NCI-H187 treated with DMSO at 0.1 percent for 48 hours (cell line): ENCODE measurements at regions not wholly inside any gene's neighbourhood (a gene's known extent, or its start where the extent isn't known, plus 50 kb on each side); places are given as distances from the start of the nearest gene placed in this dataset.

Experiments
- DNase-seq: peaks from one replicate; lab custom pipeline; 2025; lab: John Stamatoyannopoulos, UW

GRCh38 chr1:88376421-88376820 lies 307.7 kb upstream of the PKN2 start:
- DNase-seq: no peak

DNA sequence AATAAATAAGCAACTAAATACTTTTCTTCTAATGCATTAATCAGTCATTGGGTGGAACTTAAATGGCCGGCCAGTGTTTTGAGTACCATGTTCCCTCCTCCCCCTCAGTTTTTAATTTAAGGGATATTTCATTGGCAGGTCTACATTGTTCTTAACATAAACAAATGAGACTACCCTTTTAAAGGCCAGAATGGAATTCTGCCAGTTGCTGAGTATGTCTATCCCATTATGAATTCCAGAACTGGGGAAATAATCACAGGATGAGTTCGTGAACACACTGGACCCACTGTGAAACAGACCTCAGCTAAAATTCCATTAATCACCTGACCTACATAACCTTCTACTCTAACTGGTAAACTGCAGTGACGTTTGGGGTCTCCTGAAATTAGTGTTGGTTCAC lies 305.5 kb upstream of the PKN2 start:
- no peak for DNase-seq

GRCh38 chr1:88394958-88395357 lies 289.1 kb upstream of the PKN2 start:
- DNase-seq: no peak

DNA sequence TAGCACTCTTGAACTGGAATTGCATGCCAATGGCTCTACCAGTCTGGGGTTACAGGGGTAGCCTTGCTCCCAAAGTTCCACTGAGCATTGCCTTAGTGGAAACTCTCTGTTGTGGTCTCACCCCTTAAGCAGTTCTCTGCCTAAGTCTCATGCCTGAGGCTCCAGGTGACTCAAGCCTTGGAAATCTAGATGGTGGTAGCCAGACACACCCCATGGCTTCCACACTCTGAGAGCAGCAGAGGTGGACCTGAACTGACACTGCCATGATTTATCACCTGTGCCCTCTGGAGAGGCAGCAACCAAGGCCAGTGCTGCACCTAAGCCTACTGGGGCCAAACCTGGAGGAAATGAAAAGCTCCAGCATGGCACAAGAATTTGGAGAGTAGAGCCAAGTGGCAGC lies 285.7 kb upstream of the PKN2 start:
- no peak for DNase-seq

DNA sequence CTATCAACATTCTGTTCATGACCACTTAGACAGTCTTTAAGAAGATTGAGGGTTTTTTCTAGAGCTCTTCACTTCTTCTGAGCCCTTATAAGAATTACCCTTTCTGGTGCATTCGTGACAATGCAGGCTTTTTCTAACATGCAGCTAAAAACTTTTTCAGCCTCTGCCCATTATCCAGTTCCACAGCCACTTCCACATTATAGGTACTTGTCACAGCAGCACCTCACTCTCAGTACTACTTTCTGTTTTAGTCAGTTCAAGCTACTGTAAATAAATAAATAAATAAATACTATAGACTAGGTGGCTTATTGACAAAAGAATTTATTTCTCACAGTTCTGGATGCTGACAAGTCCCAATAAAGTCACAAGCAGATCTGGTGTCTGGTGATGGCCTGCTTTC lies 284.4 kb upstream of the PKN2 start:
- DNase-seq: no peak

GRCh38 chr1:88401313-88401712 lies 282.8 kb upstream of the PKN2 start:
- DNase-seq: no peak

DNA sequence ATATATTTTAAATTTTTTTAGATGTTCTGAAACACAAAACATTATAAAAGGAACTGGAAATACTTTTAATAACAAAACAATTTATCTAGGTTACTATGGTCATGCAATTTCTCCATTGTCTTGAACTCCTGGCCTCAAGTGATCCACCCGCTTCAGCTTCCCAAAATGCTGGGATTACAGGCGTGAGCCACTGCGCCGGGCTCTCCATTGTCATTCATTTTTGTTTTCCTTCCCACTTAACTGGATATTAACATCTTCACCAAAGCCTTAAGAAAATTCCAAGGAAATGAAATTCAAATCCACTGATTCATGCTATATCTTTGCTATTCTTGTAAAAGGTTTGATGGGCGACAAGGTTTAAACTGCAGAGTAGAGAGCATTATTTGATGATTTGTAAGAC lies 279.5 kb upstream of the PKN2 start:
- no peak for DNase-seq

GRCh38 chr1:88407248-88407647 lies 276.8 kb upstream of the PKN2 start:
- no peak for DNase-seq

- DNase-seq: no peak
Observed at GRCh38 chr1:88421997-88422396, 262.1 kb upstream of the PKN2 start.

DNA sequence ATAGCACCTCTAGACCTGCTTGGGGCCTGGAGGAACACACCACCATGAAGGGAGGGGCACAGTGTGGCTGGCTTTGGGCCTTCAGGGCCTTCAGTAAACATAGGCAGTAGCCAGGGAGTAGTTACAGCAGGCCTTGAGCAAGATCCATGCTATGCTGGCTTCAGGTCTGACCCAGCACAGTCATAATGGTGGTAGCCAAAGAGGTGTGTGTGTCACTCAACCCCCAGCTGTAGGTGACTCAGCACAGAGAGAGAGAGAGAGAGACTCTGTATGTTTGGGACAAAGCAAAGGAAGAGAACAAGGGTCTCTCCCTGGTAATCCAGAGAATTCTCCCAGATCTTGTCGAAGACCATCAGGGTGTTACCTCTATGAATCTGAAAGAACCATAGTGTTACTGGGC lies 250.5 kb upstream of the PKN2 start:
- no peak for DNase-seq

- DNase-seq: no peak
Observed at GRCh38 chr1:88434836-88435235, 249.2 kb upstream of the PKN2 start.

DNA sequence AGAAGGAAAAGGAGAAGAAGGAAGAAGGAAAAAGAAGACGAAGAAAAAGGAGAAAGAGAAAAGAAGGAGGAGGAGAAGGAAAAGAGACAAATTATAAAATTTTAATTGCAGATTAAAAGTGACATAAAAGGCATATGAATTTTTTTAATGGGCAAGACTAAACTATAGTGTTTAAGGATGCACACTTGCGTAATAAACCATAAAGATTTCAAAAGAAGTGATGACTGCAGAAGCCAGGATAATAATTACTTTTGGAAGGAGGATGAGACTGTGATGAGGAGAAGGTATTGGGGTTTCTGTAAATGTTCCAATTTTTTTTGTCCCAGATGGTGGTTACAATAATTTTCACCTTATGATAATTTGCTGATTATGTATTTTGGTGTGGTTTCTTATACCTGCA lies 243.1 kb upstream of the PKN2 start:
- no peak for DNase-seq

- no peak for DNase-seq
Observed at GRCh38 chr1:88451856-88452255, 232.2 kb upstream of the PKN2 start.

DNA sequence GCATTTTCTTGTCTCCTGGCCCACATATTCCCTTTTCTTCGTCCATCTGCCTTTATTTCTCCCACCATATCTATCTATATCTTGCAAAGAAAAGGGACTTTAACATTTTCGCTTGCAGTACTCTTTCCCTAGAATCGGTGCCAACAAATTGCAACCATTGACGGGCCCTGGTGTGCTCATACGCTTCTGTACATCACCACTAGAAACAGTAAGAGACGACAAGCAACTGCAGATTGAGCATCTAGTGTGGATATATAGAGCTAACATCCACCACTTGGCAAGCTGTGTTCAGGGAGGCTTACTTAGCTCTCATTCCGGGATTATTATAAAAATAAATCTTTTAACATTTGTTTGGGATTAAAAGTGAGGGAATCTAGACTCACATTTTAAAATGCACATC lies 230.8 kb upstream of the PKN2 start:
- DNase-seq: no peak

GRCh38 chr1:88454781-88455180 lies 229.3 kb upstream of the PKN2 start:
- DNase-seq: no peak

- no peak for DNase-seq
Observed at GRCh38 chr1:88455621-88456256, 228.3 kb upstream of the PKN2 start.

- no peak for DNase-seq
Observed at GRCh38 chr1:88457197-88457596, 226.9 kb upstream of the PKN2 start.

DNA sequence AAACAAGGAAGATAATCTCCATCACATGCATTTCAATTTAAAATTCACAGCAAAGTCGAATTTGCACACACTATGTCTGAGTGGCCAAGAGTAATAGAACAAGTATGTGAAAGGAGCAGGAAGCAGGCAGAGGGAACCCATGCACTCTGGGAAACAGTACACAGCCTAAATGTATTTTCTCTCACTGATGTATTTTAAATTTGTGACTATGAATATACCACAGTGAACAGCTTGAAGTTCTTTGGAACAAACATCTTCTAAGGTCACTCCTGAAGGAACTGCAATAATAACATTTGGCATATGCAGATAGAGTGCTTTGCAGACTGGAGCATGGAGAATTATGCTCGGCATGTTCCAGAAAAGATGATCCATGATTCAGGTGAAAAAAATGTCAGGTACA lies 223.1 kb upstream of the PKN2 start:
- DNase-seq: no peak

- no peak for DNase-seq
Observed at GRCh38 chr1:88462096-88462487, 222.0 kb upstream of the PKN2 start.

GRCh38 chr1:88462488-88463261 lies 221.4 kb upstream of the PKN2 start:
- DNase-seq: no peak

GRCh38 chr1:88463401-88463985 lies 220.6 kb upstream of the PKN2 start:
- no peak for DNase-seq

DNA sequence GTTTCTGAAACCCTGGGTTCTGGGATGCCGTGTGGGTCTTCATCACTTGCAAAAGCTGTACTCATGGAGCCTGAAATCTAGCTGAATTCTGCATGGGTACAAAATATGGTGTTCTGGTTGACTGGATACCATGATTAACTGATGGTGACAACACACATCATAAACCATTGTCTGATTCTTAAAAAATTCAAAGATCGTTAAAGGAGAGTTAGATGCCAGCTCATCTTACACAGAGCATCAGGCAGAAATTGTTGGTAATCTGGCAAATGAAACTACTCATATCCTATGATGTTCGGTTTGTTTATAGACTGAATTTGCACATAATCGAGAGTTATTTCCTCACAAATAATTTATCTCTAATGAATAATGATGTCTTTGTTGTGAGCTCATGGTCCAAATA lies 218.1 kb upstream of the PKN2 start:
- DNase-seq: no peak

- DNase-seq: no peak
Observed at GRCh38 chr1:88466899-88467580, 217.0 kb upstream of the PKN2 start.
